ENCODE measurements at regions not wholly inside any gene's neighbourhood (a gene's known extent, or its start where the extent isn't known, plus 50 kb on each side); places are given as distances from the start of the nearest gene placed in this dataset.

DNA sequence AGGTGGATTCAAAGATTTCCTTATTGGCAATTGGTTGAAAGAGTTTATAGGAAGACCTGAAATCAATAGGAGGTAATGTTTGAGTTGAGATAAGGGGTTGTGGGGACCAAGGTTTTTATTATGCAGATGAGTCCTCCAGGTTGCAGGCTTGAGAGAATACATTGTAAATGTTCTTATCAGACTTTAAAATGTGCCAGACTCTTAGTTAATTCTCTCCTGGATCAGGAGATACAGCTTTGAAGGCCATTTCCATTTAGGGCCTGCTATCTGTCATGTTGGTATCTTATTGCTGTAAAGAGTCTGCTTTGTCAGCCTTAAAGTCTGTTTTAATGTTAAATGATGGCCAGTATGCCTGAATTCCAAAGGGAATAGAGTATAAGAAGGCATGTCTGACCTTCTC is 61.8 kb upstream of the CALCR start:
- DNase-seq: no peak

DNA sequence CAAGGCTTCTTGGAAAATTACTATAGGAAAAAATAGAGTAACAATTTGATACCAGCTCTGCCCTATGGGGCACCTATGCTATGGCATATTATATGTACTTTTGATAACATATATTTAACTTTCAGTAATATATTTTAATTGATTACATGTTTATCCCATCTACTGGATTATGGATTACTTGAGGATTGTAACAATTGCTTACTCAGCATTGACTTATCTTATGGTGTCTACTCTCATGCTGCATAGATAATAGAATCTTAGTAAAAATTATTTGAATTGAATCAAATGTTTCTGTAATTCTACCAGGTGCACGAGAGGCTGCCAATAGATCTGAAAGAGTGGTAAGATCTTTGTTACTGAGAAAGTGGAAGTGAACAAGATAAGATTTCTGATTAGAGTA is 57.8 kb upstream of the CALCR start:
- no peak for DNase-seq

- no peak for DNase-seq
Observed at GRCh38 chr7:93629291-93629801, 54.8 kb upstream of the CALCR start.

- no peak for DNase-seq
Observed at GRCh38 chr7:93626869-93627268, 52.3 kb upstream of the CALCR start.

Data from right forelimb (tissue), 1 donor.